Ishikawa (cell line): ENCODE measurements at regions not wholly inside any gene's neighbourhood (a gene's known extent, or its start where the extent isn't known, plus 50 kb on each side); places are given as distances from the start of the nearest gene placed in this dataset.

Source experiments
- CEBPB ChIP-seq: IDR thresholded peaks from 2 replicates; pipeline ENCODE4 v1.6.1; 2012
- CREB1 ChIP-seq: IDR thresholded peaks from 2 replicates; pipeline ENCODE4 v1.6.1; 2012; ENCODE audit warnings: low read depth
- EP300 ChIP-seq: IDR thresholded peaks from 2 replicates; pipeline ENCODE4 v1.6.1; 2012; ENCODE audit warnings: borderline replicate concordance
- FOXM1 ChIP-seq: IDR thresholded peaks from 2 replicates; pipeline ENCODE4 v1.6.1; 2012; ENCODE audit warnings: low read depth, borderline replicate concordance
- MAX ChIP-seq: IDR thresholded peaks from 2 replicates; pipeline ENCODE4 v1.6.1; 2012
- NFIC ChIP-seq: IDR thresholded peaks from 2 replicates; pipeline ENCODE4 v1.6.1; 2012
- RAD21 ChIP-seq: IDR thresholded peaks from 2 replicates; pipeline ENCODE4 v1.6.1; 2012; ENCODE audit warnings: low read depth
- REST ChIP-seq: IDR thresholded peaks from 2 replicates; pipeline ENCODE4 v1.6.1; 2012; ENCODE audit warnings: low read depth, mild to moderate bottlenecking
- TAF1 ChIP-seq: IDR thresholded peaks from 2 replicates; pipeline ENCODE4 v1.6.1; 2012; ENCODE audit warnings: low read depth, mild to moderate bottlenecking
- TCF12 ChIP-seq: IDR thresholded peaks from 2 replicates; pipeline ENCODE4 v1.6.1; 2012; ENCODE audit warnings: low read depth
- TEAD4 ChIP-seq: IDR thresholded peaks from 2 replicates; pipeline ENCODE4 v1.6.1; 2012
- USF1 ChIP-seq: IDR thresholded peaks from 2 replicates; pipeline ENCODE4 v1.6.1; 2012
- YY1 ChIP-seq: IDR thresholded peaks from 2 replicates; pipeline ENCODE4 v1.6.1; 2012; ENCODE audit warnings: low read depth
- ZBTB7A ChIP-seq: IDR thresholded peaks from 2 replicates; pipeline ENCODE4 v1.6.1; 2012; ENCODE audit warnings: low read depth

- TF ChIP-seq REST, result no peak
- TF ChIP-seq TAF1, result no peak
- no peak for TF ChIP-seq RAD21
- no peak for TF ChIP-seq NFIC
- TF ChIP-seq TCF12, result no peak
- no peak for TF ChIP-seq YY1
- no peak for TF ChIP-seq ZBTB7A
- TF ChIP-seq MAX, result no peak
- TF ChIP-seq TEAD4, result no peak
- no peak for TF ChIP-seq CEBPB
- no peak for TF ChIP-seq EP300
- no peak for TF ChIP-seq CREB1
- TF ChIP-seq USF1, result no peak
- TF ChIP-seq FOXM1, result no peak
Observed at GRCh38 chr5:143759396-143760130, 52.4 kb upstream of the HMHB1 start.
